ENCODE measurements at regions not wholly inside any gene's neighbourhood (a gene's known extent, or its start where the extent isn't known, plus 50 kb on each side); places are given as distances from the start of the nearest gene placed in this dataset.

DNA sequence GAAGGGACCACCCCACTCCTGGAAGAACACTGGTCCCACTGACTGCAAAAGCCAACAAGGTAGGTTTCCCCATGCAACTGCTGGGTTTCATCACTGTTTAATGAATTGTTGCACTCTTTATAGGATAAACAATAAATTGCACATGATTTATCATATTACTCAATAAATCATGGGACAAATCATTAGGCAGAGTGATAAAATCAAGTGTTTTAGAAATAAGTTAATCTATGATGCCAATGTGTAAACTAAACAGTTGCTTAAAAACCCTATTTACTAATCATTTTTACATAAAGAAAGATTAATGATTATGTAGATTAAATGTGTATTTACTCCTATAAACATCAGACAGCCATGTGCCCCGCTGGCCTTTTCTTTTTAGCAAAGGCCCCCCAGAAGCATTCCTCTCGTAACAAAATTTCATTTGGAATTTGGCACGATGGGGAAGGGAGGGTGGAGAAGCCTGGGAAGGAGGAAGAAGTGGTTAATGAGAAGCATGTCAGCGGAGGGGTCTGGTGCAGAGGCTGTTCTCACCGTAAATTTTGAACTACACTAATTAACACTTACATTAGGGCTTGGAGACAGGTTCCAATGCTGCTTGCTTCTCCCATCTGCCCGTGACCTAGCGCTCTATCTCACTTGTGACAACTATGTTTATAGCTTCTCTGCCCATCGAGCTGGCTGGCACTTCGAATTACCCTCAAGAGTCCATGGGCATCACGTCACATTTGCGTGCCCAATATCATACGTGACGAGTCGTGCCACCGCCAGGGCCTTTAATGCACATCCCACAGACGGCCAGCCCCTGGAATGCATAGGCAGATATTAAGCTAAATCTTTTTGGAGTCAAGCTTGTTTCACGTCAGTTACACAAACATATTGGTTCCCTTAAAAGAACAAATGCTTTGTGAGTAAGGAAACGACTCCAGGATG, 357.7 kb upstream of the TSHZ3 start:
- DNase-seq (ENCODE audit: low read depth, low spot score): no peak

- DNase-seq (ENCODE audit: low read depth, low spot score): no peak
These were observed 359.3 kb upstream of the TSHZ3 start for GRCh38 chr19:31708520-31708919.

DNA sequence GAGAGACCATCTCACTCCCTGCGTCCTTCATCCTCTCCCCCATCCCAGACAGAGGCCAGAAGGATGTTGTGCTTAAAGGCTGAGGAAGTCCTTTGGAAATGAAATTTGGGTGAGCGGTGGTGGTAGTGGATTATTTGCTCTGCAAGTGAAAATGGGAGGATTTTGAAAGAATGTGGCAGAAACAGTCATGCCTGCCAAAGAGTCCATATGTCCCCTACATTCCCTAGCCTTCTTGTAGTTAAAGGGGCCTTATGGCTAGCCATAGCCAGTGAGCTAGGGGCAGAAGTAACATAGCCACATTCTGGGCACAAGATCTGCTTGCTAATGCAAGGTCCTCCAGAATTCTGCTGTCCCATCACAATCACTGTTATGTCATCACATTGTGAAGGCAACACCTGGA, 360.2 kb upstream of the TSHZ3 start:
- DNase-seq (ENCODE audit: low read depth, low spot score): no peak

- DNase-seq (ENCODE audit: low read depth, low spot score): no peak
These were observed 366.2 kb upstream of the TSHZ3 start for GRCh38 chr19:31715249-31715945.

DNA sequence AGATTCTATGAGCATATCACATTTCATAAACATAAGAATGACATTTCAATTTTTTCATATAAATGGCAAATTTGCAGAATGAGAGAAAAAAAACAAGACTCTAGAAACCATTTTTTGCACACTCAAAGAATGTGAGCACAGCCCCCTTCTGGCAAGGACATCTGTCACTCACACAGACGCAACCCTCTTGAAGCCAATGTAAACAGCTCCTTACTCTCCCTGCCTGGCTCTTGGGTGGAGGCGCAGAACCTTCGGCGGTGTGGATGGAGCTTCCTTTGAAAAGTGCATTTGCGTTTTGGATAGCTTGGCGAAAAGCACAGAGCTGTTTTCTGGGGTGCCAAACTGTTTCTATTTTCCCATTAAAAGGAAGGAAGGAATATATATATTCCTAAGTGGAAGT, 367.6 kb upstream of the TSHZ3 start:
- no peak for DNase-seq (ENCODE audit: low read depth, low spot score)

DNA sequence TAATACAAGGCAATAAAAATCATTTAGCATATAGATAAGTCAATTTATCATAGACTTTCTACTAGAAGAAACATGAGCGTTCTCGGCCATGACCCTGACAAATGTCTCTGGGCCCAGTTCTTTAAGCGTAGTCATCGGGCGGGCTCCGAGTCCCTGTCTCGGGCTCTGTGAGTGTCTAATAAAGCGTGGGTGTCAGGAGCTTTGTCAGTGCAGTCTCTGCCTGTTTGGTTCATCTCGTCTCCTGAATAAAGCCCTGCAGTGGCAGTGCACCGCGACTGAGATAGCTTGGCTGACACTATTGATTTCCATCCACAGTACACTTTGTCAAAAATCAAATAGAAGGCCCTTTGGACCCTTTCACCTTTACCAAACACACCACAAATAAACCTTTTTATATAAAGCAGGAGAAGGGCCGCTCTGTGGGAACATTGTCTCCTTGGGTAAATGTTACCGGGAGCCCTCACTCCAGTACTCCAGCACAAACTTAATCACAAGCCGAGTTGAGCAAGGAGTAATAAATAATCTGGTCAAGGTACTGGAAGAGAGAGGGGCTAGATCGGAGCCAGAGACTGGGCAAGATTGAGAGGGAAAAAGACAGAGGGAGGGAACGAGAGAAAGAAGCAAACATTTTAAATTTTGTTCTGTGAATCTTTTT, 368.2 kb upstream of the TSHZ3 start:
- no peak for DNase-seq (ENCODE audit: low read depth, low spot score)

GRCh38 chr19:31718032-31718431, 368.8 kb upstream of the TSHZ3 start:
- DNase-seq (ENCODE audit: low read depth, low spot score): no peak

GRCh38 chr19:31718898-31719297, 369.7 kb upstream of the TSHZ3 start:
- no peak for DNase-seq (ENCODE audit: low read depth, low spot score)

DNA sequence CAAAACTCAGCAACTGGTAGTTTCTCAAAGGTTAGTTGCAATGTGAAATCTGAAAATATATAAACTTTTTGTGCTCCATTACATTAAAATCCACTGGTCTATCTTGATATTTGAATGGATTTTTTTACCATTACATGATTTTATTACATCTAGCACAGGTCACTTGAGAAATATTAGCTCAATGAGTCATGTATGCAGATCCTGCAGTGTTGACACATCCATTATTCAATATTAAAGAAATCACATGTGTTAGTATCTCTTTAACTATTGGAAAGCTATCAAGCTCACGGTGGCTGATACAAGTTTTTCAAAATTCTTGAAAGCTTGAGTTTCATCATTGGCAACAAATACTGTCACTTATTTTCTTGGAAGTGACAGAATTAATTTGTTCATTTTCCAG, 373.9 kb upstream of the TSHZ3 start:
- DNase-seq (ENCODE audit: low read depth, low spot score): no peak

DNA sequence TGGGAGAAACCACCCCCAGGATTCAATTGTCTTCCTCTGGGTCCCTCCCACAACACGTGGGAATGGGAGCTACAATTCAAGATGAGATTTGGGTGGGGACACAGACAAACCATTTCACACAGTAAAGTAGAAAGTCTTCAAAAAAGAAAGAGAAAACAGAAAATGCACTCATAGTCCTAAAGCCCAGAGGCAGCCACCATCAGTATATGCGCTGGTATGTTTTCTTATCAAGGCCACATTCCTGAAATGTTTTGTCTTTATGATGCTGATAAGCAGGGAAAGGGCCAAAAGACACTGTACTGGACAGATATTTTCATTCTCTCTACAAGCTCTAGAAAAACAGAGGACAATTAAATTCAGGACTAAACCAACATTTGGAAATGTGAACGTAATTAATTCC, 375.8 kb upstream of the TSHZ3 start:
- no peak for DNase-seq (ENCODE audit: low read depth, low spot score)

- DNase-seq (ENCODE audit: low read depth, low spot score): no peak
These were observed 378.3 kb upstream of the TSHZ3 start for GRCh38 chr19:31727536-31727935.

GRCh38 chr19:31730270-31730669, 381.0 kb upstream of the TSHZ3 start:
- no peak for DNase-seq (ENCODE audit: low read depth, low spot score)

GRCh38 chr19:31733591-31733990, 384.4 kb upstream of the TSHZ3 start:
- DNase-seq (ENCODE audit: low read depth, low spot score): no peak

DNA sequence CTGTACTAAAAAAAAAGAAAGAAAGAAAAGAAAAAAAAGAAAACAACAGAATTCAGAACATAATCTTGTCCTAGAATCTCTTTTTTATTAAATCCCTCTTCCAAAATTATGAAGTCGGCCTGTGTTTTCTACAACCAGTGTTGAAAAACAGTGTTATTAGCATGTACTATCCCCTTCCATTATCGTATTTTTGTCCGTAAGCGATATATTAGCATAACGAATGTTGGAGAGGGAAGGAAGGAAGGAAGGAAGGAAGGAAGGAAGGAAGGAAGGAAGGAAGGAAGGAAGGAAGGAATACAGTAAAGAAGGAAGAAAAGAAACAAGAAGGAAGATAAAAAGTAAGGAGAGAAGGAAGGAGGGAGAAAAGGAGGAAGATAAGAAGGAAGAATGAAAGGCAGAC, 393.0 kb upstream of the TSHZ3 start:
- no peak for DNase-seq (ENCODE audit: low read depth, low spot score)

GRCh38 chr19:31745731-31746130, 396.5 kb upstream of the TSHZ3 start:
- DNase-seq (ENCODE audit: low read depth, low spot score): no peak

- no peak for DNase-seq (ENCODE audit: low read depth, low spot score)
These were observed 400.0 kb upstream of the TSHZ3 start for GRCh38 chr19:31749231-31749630.

DNA sequence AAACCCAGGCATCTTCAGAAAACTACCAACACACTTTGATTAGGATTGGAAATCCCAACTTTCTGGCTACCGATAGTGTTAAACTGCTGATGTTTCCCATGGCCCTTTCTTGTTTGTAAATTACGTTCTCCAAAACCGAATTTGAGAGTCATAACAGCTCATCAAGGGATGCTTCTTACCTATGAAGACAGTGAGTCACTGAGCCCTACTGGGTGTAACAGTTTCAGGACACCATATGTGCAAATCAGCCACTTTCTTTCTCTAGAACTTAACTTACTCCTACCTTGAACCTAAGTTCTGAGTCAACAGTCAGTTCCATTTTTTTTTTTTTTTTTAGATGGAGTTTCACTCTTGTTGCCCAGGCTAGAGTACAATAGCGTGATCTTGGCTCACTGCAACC, 410.1 kb upstream of the TSHZ3 start:
- no peak for DNase-seq (ENCODE audit: low read depth, low spot score)

DNA sequence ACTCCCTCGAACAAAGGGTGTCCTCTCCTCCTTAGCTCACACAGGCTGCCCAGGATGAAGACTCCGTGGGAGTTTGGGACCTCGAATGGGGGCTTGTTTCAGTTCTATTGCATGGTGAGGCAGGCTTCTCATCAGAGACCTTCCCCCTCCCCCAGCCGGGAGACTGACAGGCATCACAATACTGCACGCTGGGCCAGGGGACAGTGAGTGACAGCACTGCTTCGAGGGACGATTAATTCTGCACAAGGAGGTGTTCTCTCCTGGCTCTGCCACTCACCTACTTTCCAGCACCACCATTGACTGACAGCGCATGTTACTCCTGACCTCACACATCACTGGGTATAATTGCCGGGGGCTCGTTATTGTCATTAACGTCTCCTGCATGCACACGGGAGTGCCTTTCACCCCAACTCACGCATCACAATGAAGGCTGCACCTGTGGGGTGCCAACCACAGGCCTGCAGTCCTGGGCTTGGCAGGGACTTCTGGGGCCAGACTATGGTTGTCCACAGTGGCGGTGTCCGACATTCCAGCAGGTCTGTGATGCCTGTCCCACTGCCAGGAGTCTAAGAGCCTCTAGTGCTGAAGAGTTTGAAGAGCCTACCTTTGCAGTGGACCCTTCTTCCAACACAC, 412.2 kb upstream of the TSHZ3 start:
- no peak for DNase-seq (ENCODE audit: low read depth, low spot score)

DNA sequence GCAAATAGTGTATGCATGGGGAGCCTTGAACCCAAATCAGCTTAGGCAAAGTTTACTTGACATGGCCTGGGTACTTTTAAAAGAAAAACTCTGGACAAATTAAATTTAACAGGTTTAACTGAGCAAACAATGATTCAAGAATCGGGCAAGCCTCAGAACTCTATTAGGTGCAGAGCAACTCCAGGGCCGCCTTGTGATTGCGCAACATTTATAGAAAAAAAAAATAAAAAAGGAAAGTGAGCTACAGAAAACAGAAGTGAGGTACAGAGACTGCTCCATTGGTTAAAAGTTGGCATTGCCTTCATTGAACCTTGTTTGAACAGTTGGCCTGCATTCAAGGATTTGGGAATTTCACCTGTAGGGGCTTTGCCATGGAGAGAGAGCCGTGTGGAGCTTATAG, 421.0 kb upstream of the TSHZ3 start:
- DNase-seq (ENCODE audit: low read depth, low spot score): no peak

DNA sequence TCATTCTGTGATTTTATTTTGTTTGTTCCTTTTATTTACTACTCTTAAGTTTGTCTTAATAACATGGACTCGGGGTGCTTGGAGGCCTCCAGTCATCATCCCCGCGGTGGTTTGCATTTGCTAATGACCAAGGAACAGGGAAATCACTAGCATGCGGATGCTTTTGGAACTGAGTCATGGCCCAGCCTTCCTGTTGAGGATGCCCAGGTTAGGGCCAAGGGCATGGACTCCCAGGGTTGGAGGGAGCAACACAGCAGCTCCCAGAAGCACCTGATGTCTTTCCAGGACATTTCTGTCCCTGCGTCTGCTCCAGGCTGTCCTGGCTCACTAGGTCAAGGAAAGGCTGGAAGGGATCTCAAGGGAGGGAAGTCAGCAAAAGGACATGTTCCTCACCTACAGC, 423.7 kb upstream of the TSHZ3 start:
- DNase-seq (ENCODE audit: low read depth, low spot score): no peak

GRCh38 chr19:31781542-31781941, 432.3 kb upstream of the TSHZ3 start:
- no peak for DNase-seq (ENCODE audit: low read depth, low spot score)

DNA sequence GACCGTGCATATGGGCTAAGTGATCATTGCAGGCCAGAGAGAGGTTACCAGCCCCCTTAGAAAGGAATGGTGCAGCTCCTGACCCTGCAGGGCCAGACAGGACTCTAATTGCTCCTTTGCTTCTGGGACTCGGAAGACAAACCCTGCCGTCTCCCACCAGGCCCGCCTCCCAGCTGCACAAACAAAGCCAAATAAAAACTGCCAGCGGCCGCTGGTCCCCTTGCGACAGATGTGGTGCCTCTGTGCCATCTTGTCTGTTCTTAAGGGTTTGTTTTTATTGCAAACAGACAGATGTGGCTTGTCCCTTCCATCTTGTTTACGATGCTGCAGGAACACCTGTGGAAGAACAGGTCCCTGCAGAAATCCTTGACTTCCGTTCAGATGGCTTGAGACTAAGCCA, 434.4 kb upstream of the TSHZ3 start:
- no peak for DNase-seq (ENCODE audit: low read depth, low spot score)

Measured in activated CD4-positive, CD25-positive, alpha-beta regulatory T cell treated with anti-CD3 and anti-CD28 coated beads, Interleukin-2, amount 50 U/mL, for 16 hours (primary cell).